ENCODE measurements at regions not wholly inside any gene's neighbourhood (a gene's known extent, or its start where the extent isn't known, plus 50 kb on each side); places are given as distances from the start of the nearest gene placed in this dataset.

DNA sequence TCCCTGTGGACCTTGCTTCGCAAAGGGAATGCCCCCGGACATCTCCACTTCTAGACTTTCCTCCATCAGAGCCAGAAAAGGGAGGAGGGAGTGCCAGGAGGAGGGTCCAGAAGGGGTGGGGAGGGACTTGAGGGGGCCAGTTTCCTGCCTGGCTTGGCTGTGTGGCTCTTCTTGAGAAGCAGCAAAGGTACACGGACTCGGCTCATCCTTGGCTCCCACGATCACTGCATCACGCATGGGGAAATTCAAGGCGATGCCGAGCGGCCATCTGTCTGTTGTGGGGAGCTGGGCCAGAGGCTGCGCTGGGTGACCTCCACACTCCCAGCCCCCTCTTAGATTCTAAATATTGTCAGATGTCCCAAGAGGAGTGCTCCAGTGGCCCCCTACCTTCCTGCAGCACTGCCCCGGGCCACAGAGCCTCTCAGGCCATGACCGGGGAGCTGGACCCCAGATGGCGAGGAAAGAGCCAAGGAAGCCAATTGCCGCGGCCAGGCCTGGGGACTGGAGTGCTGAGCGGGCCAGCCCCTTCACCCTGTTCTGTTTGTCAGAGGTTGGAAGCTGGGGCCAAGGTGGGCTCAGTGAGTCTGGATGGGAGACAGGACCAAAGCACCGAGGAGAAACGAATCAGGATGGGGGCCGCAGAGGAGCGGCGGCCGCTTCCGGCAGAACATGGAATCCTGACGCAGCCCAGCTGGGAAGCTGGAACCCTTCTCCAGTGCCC, 104.5 kb downstream of the RBFOX3 start:
- no peak for DNase-seq
- Mint-ChIP-seq H3K36me3 (no peaks in the 10 kb centered on the region), H3K27ac (no peak overlapping the region), H3K4me3 (no peak overlapping the region), H3K4me1 (no peaks in the 10 kb centered on the region), H3K27me3 (peaks cover 8% of the 10 kb centered on the region), H3K9me3 (peaks cover 2% of the 10 kb centered on the region)
- CTCF ChIA-PET = interaction anchor here (0.6 kb wide), 1 partner anchor 209 kb away, joined by 3 read pairs; no protein-coding TSS in a partner anchor

DNA sequence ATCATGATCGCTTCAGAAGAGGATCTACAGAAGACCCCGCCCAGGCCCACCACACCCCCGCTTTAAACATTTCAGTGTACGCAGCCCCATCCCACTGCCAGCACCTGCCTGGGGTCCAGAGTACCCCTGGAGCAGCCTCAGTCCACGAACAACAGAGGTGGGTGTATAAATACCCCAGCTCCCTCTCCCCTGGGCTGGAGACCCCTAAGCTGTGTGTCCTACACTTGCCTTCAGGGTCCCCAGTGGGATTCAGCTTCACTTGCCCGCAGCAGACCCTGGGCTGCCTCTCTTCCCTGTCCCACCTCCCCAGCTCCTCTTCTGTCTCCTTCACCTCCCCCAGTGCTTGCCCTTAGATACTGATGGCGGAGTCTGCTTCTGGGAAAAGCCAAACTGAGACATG, 105.7 kb downstream of the RBFOX3 start:
- Mint-ChIP-seq H3K27ac (no peak overlapping the region), H3K27me3 (peaks cover 8% of the 10 kb centered on the region), H3K4me1 (no peaks in the 10 kb centered on the region), H3K36me3 (no peaks in the 10 kb centered on the region), H3K9me3 (no peaks in the 10 kb centered on the region), H3K4me3 (no peak overlapping the region)
- CTCF ChIA-PET = no interaction called here
- no peak for DNase-seq

DNA sequence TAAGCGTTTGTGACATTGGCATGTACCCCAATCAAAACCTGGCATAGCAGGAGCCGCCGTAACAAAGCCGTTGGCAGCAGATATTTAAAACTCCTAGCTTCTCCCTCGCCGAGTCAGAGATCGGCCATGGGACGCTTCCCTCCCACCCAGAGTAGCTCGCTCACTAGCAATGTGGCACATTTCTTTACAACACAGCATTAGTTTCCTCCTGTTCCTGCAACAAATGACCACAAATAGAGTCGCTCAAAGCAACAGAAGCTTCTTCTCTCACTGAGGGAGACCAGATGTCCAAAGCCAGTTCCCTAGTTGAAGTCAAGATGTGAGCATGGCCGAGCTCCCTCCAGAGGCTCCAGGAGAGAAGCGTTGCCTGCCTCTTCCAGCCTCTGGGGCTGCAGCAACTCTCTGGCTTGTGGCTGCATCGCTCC, 106.7 kb downstream of the RBFOX3 start:
- no peaks in the 10 kb centered on the region for H3K36me3 Mint-ChIP-seq
- no peaks in the 10 kb centered on the region for H3K4me1 Mint-ChIP-seq
- H3K27me3 Mint-ChIP-seq = peaks cover 8% of the 10 kb centered on the region
- no peak overlapping the region for H3K4me3 Mint-ChIP-seq
- CTCF ChIA-PET = no interaction called here
- no peaks in the 10 kb centered on the region for H3K9me3 Mint-ChIP-seq
- no peak for DNase-seq
- H3K27ac Mint-ChIP-seq = no peak overlapping the region

DNA sequence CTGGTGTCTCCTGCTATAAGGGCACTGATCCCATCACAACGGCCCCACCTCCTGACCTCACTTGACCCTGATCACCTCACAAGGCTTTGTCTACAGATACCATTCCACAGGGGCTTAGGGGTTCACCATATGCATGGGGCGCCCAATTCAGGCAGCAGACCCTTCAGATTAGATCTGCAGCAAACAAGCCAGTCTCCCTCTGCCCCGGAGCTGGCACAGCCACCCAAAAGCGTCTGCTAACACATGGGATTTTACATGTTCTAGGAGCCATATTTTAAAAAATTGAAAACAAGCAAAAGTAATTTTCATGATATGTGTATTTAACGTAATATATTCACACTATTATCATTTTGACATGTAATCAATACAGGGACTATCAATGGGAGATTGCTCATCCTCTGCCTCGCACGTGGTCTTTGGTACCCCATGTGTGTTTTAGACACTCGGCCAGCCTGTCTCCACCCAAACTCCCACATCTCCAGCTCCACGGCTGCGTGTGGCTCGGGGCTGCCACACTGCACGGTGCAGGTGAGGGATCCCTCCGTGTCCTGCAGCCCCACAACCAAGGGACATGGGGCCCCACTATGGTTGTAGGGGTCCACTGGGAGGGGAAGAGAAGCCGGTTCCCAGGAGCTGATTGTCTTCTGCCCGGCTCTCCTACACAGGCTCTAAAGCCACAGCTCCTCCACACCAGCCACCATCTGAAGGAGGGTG, 107.6 kb downstream of the RBFOX3 start:
- Mint-ChIP-seq H3K4me1 (no peaks in the 10 kb centered on the region), H3K9me3 (no peaks in the 10 kb centered on the region), H3K27me3 (peaks cover 8% of the 10 kb centered on the region), H3K36me3 (no peaks in the 10 kb centered on the region), H3K27ac (no peak overlapping the region), H3K4me3 (no peak overlapping the region)
- CTCF ChIA-PET = no interaction called here
- no peak for DNase-seq

DNA sequence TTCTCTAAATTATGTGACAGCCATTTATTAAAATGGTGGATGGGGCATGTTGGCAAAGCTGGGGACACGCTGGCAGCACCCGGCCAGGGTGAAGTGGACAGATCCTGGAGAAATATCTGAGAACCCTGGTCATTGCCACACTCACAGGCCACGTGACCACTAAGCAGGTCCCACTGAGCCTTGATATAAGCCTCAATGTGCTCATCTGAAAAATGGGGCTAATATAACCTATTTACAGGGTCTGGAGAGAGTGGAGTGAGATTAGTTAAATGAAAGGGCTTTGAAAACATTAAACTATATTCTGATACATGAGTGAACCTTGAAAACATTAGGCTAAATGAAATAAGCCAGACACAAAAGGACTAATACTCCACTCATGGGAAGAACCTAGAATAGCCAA, 108.9 kb downstream of the RBFOX3 start:
- no peak overlapping the region for H3K4me3 Mint-ChIP-seq
- no peak overlapping the region for H3K27ac Mint-ChIP-seq
- H3K36me3 Mint-ChIP-seq = no peaks in the 10 kb centered on the region
- no peaks in the 10 kb centered on the region for H3K9me3 Mint-ChIP-seq
- peaks cover 8% of the 10 kb centered on the region for H3K27me3 Mint-ChIP-seq
- CTCF ChIA-PET = no interaction called here
- DNase-seq = no peak
- H3K4me1 Mint-ChIP-seq = no peaks in the 10 kb centered on the region

DNA sequence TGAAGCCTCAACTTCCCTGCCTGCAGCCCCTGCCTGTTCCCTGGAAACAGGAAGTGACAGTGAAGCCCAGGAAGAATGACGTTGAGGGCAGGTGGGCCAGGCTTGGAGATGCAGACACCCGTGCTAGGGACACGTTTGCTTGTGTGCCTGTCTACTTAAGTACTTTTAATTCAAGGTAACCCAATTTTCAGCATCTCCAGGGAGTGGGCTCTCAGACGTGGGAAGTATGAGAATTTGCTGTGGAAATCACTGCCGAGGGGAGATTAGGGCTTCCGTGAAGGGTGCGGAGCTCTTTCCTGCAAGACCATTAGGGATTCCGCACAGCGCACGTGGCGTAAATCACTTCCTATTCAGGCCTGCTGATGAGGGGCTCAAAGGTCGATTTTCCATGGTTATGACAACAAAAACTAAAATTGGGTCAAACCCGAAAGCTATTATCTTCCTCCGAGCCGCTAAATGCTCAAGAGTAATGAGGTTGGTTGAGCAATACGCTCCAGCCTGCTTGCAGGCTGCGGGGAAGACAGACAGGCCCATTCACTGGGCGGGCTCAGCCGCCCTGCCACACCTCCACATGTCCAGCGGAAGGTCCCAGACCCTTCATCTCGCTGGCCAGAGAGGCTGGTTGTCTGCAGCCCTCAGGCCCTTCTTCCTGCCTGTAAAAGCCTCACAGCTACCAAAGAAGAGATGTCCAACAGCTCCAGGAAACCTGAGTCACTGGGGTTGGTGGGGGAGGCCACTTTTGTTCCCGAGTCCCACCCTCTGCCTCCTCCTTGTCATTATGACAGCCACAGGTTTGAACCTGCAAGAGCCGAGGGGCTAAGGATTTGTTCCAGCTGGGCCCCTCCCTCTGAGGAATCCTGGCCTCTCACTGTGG, 109.9 kb downstream of the RBFOX3 start:
- Mint-ChIP-seq H3K9me3 (no peaks in the 10 kb centered on the region), H3K27me3 (peaks cover 8% of the 10 kb centered on the region)

DNA sequence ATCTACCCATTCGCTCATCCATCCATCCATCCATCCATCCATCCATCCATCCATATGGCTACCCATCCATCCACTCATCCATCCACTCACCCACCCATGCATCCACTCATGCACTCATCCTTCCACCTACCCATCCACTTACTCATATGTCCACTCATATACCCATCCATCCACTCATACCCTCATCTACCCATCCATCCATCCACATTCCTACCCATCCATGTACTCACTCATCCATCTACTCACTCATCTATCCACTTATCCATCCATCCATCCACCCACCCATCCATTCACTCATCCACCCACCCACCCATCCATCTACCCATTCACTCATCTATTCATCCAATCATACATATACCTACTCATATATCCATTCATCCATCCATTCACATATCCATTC, 112.0 kb downstream of the RBFOX3 start:
- H3K27ac Mint-ChIP-seq = no peak overlapping the region
- CTCF ChIA-PET = no interaction called here
- no peak for DNase-seq
- no peaks in the 10 kb centered on the region for H3K36me3 Mint-ChIP-seq
- no peaks in the 10 kb centered on the region for H3K4me1 Mint-ChIP-seq
- peaks cover 3% of the 10 kb centered on the region for H3K9me3 Mint-ChIP-seq
- no peak overlapping the region for H3K4me3 Mint-ChIP-seq
- H3K27me3 Mint-ChIP-seq = peaks cover 4% of the 10 kb centered on the region

More for the DNA sequence above, 109.9 kb downstream of the RBFOX3 start:
- H3K4me1 Mint-ChIP-seq = no peaks in the 10 kb centered on the region
- DNase-seq = no peak
- CTCF ChIA-PET = no interaction called here
- no peak overlapping the region for H3K27ac Mint-ChIP-seq
- no peak overlapping the region for H3K4me3 Mint-ChIP-seq
- no peaks in the 10 kb centered on the region for H3K36me3 Mint-ChIP-seq

DNA sequence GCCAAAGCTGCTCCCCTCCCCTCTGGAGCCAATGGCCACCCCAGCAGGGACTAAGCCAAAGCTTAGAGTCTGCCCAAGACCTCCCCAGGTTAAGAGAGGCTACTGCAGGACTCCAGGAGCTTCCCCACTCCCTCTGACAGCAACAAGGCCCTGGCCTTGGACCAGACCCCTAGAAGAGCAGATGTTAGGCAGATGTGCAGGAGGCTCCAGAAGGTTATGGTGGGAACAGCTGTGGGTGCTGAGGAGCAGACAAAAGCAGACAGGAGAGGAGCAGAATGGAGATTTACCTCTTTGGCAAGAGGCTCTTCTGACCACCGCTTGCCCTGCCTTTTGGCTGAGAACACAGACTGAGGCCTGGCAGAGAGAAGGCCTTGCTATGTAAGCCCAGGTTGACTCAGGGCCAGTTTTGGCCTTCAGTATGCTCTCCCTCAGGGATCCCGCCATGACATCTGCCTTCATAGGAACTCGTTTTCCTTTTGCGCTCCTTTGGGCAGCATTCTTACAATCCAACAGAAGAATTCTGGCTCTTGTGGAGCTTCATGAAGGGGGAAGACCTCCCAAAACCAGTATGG, 113.0 kb downstream of the RBFOX3 start:
- no peak overlapping the region for H3K27ac Mint-ChIP-seq
- CTCF ChIA-PET = no interaction called here
- no peaks in the 10 kb centered on the region for H3K36me3 Mint-ChIP-seq
- DNase-seq = no peak
- H3K4me3 Mint-ChIP-seq = no peak overlapping the region
- H3K4me1 Mint-ChIP-seq = no peaks in the 10 kb centered on the region
- H3K27me3 Mint-ChIP-seq = peaks cover under 1% of the 10 kb centered on the region
- peaks cover 3% of the 10 kb centered on the region for H3K9me3 Mint-ChIP-seq

DNA sequence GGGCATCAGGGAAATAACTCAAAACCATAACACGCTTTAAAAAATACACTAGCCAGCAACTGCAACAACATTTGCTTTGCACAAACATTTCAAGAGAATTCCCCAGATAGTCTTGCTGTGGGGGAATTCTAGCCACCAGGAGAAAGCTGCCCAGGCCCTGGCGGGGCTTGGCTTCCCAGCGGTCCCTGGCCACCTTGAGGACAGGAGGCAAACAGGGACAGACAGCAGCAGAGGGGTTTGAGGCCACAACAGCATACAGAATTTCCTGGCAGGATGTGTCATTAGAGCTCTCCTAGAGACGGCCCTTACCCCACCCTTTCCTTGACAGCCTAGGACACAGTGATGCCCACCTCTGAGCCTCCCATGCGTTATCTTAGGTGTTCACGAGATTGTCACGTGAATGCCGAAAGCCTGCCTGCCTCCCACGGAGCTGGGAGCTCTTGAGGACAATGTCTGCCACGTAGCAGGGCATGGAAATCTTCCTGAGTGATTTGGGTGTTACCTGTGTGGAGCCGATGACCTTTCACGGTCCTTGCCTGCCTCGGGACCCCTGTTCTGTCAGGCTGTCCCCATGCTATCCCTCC, 114.3 kb downstream of the RBFOX3 start:
- Mint-ChIP-seq H3K4me1 (no peaks in the 10 kb centered on the region), H3K36me3 (no peaks in the 10 kb centered on the region)
- no peak for DNase-seq

DNA sequence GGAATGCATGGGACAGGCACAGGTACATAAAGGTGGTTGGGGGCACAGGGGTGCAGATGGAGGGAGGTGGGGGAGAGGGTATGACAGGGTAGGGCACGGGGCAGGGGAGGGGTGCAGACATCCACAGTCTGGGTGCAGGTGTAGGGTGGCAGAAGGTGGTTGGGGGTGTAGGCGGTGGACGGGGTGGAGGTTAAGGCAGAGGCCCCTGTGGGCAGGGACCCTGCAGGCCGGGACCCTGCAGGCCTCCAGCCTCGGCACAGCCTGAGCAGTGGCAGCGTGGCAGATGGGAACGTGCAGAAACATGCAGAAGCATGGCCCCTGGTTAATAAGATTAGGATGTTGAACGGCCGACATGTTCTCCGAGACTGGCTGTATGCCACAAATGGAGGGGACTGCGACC, 115.2 kb downstream of the RBFOX3 start:
- peaks cover 3% of the 10 kb centered on the region for H3K9me3 Mint-ChIP-seq
- no peaks in the 10 kb centered on the region for H3K27me3 Mint-ChIP-seq
- CTCF ChIA-PET = no interaction called here
- H3K27ac Mint-ChIP-seq = no peak overlapping the region
- no peak overlapping the region for H3K4me3 Mint-ChIP-seq
- DNase-seq = no peak
- no peaks in the 10 kb centered on the region for H3K36me3 Mint-ChIP-seq
- no peaks in the 10 kb centered on the region for H3K4me1 Mint-ChIP-seq

More for the DNA sequence above, 114.3 kb downstream of the RBFOX3 start:
- no peak overlapping the region for H3K4me3 Mint-ChIP-seq
- H3K27me3 Mint-ChIP-seq = no peaks in the 10 kb centered on the region
- CTCF ChIA-PET = no interaction called here
- no peak overlapping the region for H3K27ac Mint-ChIP-seq
- peaks cover 3% of the 10 kb centered on the region for H3K9me3 Mint-ChIP-seq

DNA sequence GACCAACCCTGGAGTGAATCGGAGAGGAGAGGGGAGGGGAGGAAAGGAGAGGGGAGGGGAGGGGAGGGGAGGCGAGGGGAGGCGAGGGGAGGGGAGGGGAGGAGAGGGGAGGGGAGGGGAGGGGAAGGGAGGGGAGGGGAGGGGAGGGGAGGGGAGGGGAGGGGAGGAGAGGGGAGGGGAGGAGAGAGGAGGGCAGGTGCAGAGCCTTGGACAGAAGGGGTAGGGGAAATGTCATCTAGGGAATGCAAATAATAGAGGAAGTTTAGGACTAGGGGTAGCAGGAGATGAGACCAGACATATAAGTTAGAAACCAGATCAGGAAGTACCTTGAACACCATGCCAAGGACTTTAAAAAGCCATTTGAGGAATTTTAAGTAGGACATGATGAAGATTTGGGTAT, 119.8 kb downstream of the RBFOX3 start:
- Mint-ChIP-seq H3K27ac (no peak overlapping the region), H3K4me3 (no peak overlapping the region), H3K27me3 (peaks cover 18% of the 10 kb centered on the region), H3K36me3 (no peaks in the 10 kb centered on the region), H3K4me1 (no peaks in the 10 kb centered on the region), H3K9me3 (peaks cover 3% of the 10 kb centered on the region)
- CTCF ChIA-PET = no interaction called here
- DNase-seq = no peak

DNA sequence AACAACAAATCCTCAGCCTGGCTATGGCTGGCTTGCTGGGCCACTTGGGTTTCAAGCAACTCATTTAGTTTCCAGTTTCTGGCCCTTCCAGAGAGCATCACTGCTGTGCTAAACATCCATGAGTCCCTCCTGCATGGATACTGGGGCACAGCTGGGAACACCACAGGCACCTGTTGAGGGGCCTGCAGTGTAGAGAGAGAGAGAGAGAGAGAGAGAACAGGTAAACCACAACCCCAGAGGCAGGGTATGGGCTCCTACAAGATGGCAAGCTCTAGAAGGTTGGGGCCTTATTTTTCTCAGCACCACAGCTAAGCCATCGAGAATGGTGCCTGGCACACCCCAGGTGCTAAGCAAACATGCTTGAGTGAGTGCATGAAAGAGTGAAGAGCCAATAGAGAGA, 120.3 kb downstream of the RBFOX3 start:
- CTCF ChIA-PET = no interaction called here
- no peak overlapping the region for H3K4me3 Mint-ChIP-seq
- no peak overlapping the region for H3K27ac Mint-ChIP-seq
- no peaks in the 10 kb centered on the region for H3K36me3 Mint-ChIP-seq
- no peak for DNase-seq
- H3K4me1 Mint-ChIP-seq = no peaks in the 10 kb centered on the region
- H3K9me3 Mint-ChIP-seq = peaks cover 3% of the 10 kb centered on the region
- H3K27me3 Mint-ChIP-seq = peaks cover 22% of the 10 kb centered on the region

DNA sequence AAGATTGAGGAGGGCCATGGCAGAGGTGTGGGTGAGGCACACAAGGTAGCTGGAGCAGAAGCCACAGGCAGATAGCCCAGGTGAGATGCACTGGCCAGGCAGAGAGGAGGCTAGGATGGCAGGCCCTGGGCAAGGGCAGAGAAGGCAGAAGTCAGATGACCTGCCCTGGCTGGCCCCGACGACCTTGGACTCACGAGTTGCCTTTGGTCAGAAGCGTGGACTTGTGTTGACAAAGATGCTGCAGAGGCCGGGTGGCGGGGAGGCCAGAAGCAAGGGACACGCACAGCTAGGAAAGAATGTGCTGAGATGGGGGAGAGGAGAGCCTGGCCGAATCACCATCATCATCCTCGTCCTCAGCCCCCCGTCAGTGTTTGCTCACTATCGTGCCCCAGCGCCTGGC, 123.7 kb downstream of the RBFOX3 start:
- CTCF ChIA-PET = no interaction called here
- DNase-seq = no peak
- no peaks in the 10 kb centered on the region for H3K9me3 Mint-ChIP-seq
- H3K27ac Mint-ChIP-seq = no peak overlapping the region
- H3K36me3 Mint-ChIP-seq = no peaks in the 10 kb centered on the region
- H3K4me3 Mint-ChIP-seq = no peak overlapping the region
- peaks cover 46% of the 10 kb centered on the region for H3K27me3 Mint-ChIP-seq
- H3K4me1 Mint-ChIP-seq = no peaks in the 10 kb centered on the region

DNA sequence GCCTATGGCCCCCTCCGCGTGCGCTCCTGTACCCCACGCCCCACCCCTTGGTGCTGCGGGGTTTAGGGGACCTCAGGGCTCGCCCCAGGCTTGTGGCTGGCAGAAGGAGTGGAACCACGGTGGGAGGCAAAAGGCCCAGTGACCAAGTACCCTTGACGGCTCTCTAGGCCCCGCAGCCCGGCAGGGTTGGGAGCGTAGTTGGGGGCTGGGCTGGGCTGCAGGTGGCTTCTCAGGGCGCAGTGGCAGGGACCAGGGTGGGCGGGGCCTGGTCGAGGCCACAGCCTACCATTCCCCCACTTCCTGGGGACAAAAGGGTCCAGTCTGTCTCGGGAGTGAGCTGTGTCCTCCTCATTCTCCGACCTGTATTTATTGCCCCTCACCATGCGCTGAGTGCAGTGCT, 124.9 kb downstream of the RBFOX3 start:
- CTCF ChIA-PET = no interaction called here
- no peak for DNase-seq
- Mint-ChIP-seq H3K9me3 (no peaks in the 10 kb centered on the region), H3K27me3 (peaks cover 51% of the 10 kb centered on the region), H3K4me1 (no peaks in the 10 kb centered on the region), H3K36me3 (no peaks in the 10 kb centered on the region), H3K4me3 (no peak overlapping the region), H3K27ac (no peak overlapping the region)
